ENCODE measurements at regions not wholly inside any gene's neighbourhood (a gene's known extent, or its start where the extent isn't known, plus 50 kb on each side); places are given as distances from the start of the nearest gene placed in this dataset.

DNA sequence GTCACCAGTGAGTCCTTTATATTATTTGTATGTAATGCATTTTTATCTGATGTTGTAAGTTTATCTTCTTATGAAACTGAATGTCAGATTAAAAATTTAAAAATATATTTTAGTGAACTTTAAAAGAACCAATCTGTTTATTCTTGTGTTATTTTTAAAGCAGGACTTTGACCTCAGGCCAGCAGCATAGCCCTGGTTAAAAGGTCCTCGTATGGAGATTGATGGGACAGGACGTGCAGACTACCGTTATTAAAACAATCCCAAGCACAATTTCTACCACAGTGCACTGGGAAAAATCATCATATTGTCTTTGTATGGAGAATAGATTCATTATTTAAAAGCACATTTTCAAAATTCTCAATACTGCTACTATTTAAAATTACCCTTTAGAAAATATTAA, 573.8 kb upstream of the ARGLU1 start:
- TF ChIP-seq, protein P1, sequence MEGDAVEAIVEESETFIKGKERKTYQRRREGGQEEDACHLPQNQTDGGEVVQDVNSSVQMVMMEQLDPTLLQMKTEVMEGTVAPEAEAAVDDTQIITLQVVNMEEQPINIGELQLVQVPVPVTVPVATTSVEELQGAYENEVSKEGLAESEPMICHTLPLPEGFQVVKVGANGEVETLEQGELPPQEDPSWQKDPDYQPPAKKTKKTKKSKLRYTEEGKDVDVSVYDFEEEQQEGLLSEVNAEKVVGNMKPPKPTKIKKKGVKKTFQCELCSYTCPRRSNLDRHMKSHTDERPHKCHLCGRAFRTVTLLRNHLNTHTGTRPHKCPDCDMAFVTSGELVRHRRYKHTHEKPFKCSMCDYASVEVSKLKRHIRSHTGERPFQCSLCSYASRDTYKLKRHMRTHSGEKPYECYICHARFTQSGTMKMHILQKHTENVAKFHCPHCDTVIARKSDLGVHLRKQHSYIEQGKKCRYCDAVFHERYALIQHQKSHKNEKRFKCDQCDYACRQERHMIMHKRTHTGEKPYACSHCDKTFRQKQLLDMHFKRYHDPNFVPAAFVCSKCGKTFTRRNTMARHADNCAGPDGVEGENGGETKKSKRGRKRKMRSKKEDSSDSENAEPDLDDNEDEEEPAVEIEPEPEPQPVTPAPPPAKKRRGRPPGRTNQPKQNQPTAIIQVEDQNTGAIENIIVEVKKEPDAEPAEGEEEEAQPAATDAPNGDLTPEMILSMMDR (IDR thresholded peaks at IDR 0.05), result no peak
- no peak overlapping the region for H3K4me3 Mint-ChIP-seq (ENCODE audit: unreplicated experiment)
- no peaks in the 10 kb centered on the region for H3K9me3 Mint-ChIP-seq (ENCODE audit: low read depth)
- DNase-seq (ENCODE audit: low spot score), result no peak
- peaks cover 16% of the 10 kb centered on the region for H3K4me1 Mint-ChIP-seq (ENCODE audit: low read depth)
- H3K27ac Mint-ChIP-seq (ENCODE audit: unreplicated experiment), result no peak overlapping the region
- peaks cover 3% of the 10 kb centered on the region for H3K27me3 Mint-ChIP-seq (ENCODE audit: low read depth)
- no peaks in the 10 kb centered on the region for H3K36me3 Mint-ChIP-seq (ENCODE audit: low read depth)

DNA sequence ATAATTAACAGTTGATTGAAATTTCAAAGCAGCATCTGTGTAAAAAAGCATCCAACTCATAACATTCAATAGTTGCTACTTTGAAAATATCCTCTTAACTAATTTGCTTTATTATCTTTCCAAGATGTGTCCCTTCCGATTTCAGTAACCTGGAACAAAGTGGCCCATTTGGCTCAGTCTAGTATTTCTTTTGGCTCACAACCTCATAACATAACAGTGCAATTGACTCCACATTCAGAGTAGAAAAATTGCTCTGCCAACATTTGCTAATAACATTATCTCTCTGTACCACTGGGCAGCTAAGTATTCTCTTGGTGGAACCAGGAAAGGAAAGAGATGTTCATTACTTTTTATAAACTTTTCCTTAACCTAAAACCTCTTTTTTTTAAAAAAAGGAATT, 571.1 kb upstream of the ARGLU1 start:
- Mint-ChIP-seq H3K27me3 (ENCODE audit: low read depth) (peaks cover 2% of the 10 kb centered on the region), H3K4me3 (ENCODE audit: unreplicated experiment) (no peak overlapping the region), H3K27ac (ENCODE audit: unreplicated experiment) (no peak overlapping the region), H3K9me3 (ENCODE audit: low read depth) (no peaks in the 10 kb centered on the region), H3K36me3 (ENCODE audit: low read depth) (no peaks in the 10 kb centered on the region), H3K4me1 (ENCODE audit: low read depth) (peaks cover 16% of the 10 kb centered on the region)
- TF ChIP-seq, protein P1 (IDR thresholded peaks at IDR 0.05), result no peak
- no peak for DNase-seq (ENCODE audit: low spot score)

- Mint-ChIP-seq H3K36me3 (ENCODE audit: low read depth) (no peaks in the 10 kb centered on the region), H3K4me1 (ENCODE audit: low read depth) (peaks cover 16% of the 10 kb centered on the region), H3K27ac (ENCODE audit: unreplicated experiment) (no peak overlapping the region), H3K27me3 (ENCODE audit: low read depth) (peaks cover 3% of the 10 kb centered on the region), H3K9me3 (ENCODE audit: low read depth) (no peaks in the 10 kb centered on the region), H3K4me3 (ENCODE audit: unreplicated experiment) (no peak overlapping the region)
- TF ChIP-seq, protein P1 (IDR thresholded peaks at IDR 0.05), result no peak
- no peak for DNase-seq (ENCODE audit: low spot score)
Observed at GRCh38 chr13:107138486-107138885, 570.5 kb upstream of the ARGLU1 start.

GRCh38 chr13:107133950-107134349, 566.0 kb upstream of the ARGLU1 start:
- DNase-seq (ENCODE audit: low spot score), result no peak
- TF ChIP-seq, protein P1 (IDR thresholded peaks at IDR 0.05), result no peak
- Mint-ChIP-seq H3K9me3 (ENCODE audit: low read depth) (no peaks in the 10 kb centered on the region), H3K4me3 (ENCODE audit: unreplicated experiment) (no peak overlapping the region), H3K36me3 (ENCODE audit: low read depth) (no peaks in the 10 kb centered on the region), H3K27me3 (ENCODE audit: low read depth) (peaks cover 4% of the 10 kb centered on the region), H3K27ac (ENCODE audit: unreplicated experiment) (no peak overlapping the region), H3K4me1 (ENCODE audit: low read depth) (peaks cover 8% of the 10 kb centered on the region)

- H3K9me3 Mint-ChIP-seq (ENCODE audit: low read depth), result peaks cover 3% of the 10 kb centered on the region
- peaks cover 13% of the 10 kb centered on the region for H3K27me3 Mint-ChIP-seq (ENCODE audit: low read depth)
- H3K36me3 Mint-ChIP-seq (ENCODE audit: low read depth), result peaks cover 3% of the 10 kb centered on the region
- H3K4me1 Mint-ChIP-seq (ENCODE audit: low read depth), result peaks cover 7% of the 10 kb centered on the region
- H3K4me3 Mint-ChIP-seq (ENCODE audit: unreplicated experiment), result no peak overlapping the region
- TF ChIP-seq, protein P1 (IDR thresholded peaks at IDR 0.05), result no peak
- no peak overlapping the region for H3K27ac Mint-ChIP-seq (ENCODE audit: unreplicated experiment)
- DNase-seq (ENCODE audit: low spot score), result no peak
Observed at GRCh38 chr13:107130566-107130965, 562.6 kb upstream of the ARGLU1 start.

Measured in chondrocyte (in vitro differentiated cells).